ENCODE measurements at regions not wholly inside any gene's neighbourhood (a gene's known extent, or its start where the extent isn't known, plus 50 kb on each side); places are given as distances from the start of the nearest gene placed in this dataset.

GRCh38 chr9:33682551-33682950, 112.8 kb upstream of the PRSS3 start:
- 90 to 92% methylated on average over 3 of the region's 3 CpGs for WGBS, 2 donors
- Histone ChIP-seq H3K27me3 (peaks cover 0 to 44% (median 13%) of the 10 kb centered on the region in 7 donors), H3K9me3 (peaks cover 0 to under 1% (median 0%) of the 10 kb centered on the region in 11 donors), H3K4me3 (no peak overlapping the region), H3K4me1 (no peaks in the 10 kb centered on the region), H3K36me3 (no peaks in the 10 kb centered on the region), H3K27ac (no peak overlapping the region)
- ATAC-seq (no peak), DNase-seq (no peak)
- intact Hi-C loops (cut with DNase I): no loop called here
- TF ChIP-seq CTCF (IDR thresholded peaks at IDR 0.05): no peak

- no peaks in the 10 kb centered on the region for H3K9me3 ChIP-seq
- intact Hi-C loops (cut with DNase I): no loop called here
- H3K4me1 ChIP-seq: no peaks in the 10 kb centered on the region
- no peaks in the 10 kb centered on the region for H3K36me3 ChIP-seq
- no peak overlapping the region for H3K4me3 ChIP-seq
- DNase-seq (no peak), ATAC-seq (no peak)
- peaks cover 0 to 21% (median 2%) of the 10 kb centered on the region in 7 donors for H3K27me3 ChIP-seq
- no peak for TF ChIP-seq CTCF (IDR thresholded peaks at IDR 0.05)
- no peak overlapping the region for H3K27ac ChIP-seq
Observed at GRCh38 chr9:33684831-33685230, 110.5 kb upstream of the PRSS3 start.

GRCh38 chr9:33686942-33687341, 108.4 kb upstream of the PRSS3 start:
- Histone ChIP-seq H3K9me3 (no peaks in the 10 kb centered on the region), H3K36me3 (no peaks in the 10 kb centered on the region), H3K4me3 (no peak overlapping the region), H3K27ac (no peak overlapping the region), H3K4me1 (no peaks in the 10 kb centered on the region), H3K27me3 (peaks cover 0 to 7% (median 0%) of the 10 kb centered on the region in 7 donors)
- WGBS, 2 donors: 79 to 82% methylated on average over 4 of the region's 4 CpGs
- no peak for DNase-seq
- no peak for TF ChIP-seq CTCF (IDR thresholded peaks at IDR 0.05)
- ATAC-seq: no peak
- intact Hi-C loops (cut with DNase I): no loop called here

- WGBS, 2 donors: 18 to 26% methylated on average over 2 of the region's 2 CpGs
- Histone ChIP-seq H3K9me3 (no peaks in the 10 kb centered on the region), H3K36me3 (no peaks in the 10 kb centered on the region), H3K4me3 (no peak overlapping the region), H3K27me3 (peaks cover 0 to under 1% (median 0%) of the 10 kb centered on the region in 7 donors), H3K4me1 (no peaks in the 10 kb centered on the region), H3K27ac (no peak overlapping the region)
- ATAC-seq (no peak), DNase-seq (no peak)
- intact Hi-C loops (cut with DNase I): no loop called here
- no peak for TF ChIP-seq CTCF (IDR thresholded peaks at IDR 0.05)
Observed at GRCh38 chr9:33687779-33688178, 107.6 kb upstream of the PRSS3 start.
